Tibial nerve (tissue), 4 donors: ENCODE measurements at regions not wholly inside any gene's neighbourhood (a gene's known extent, or its start where the extent isn't known, plus 50 kb on each side); places are given as distances from the start of the nearest gene placed in this dataset.

Experiments used
- DNase-seq, 2 donors: peaks; one replicate each; pipeline ENCODE4 v3.0.0-alpha.2; 2019; ENCODE audit warnings: low spot score in 2 of 2
- H3K27ac ChIP-seq, 4 donors: fragments of 200-600 bp; sonication (generic) in 3 of 4; one replicate each; pipeline ENCODE4 v1.5.1; 2017 to 2019; ENCODE audit warnings: mild to moderate bottlenecking in 1 of 4
- H3K27me3 ChIP-seq, 2 donors: fragments of 200-600 bp; sonication (generic) in 1 of 2; one replicate each; pipeline versions ENCODE4 v1.5.1 to v1.6.0; 2017 to 2019
- H3K36me3 ChIP-seq, 3 donors: fragments of 200-600 bp; sonication (generic); one replicate each; pipeline ENCODE4 v1.5.1; 2018 to 2019
- H3K4me1 ChIP-seq, 4 donors: fragments of 200-600 bp; sonication (generic) in 3 of 4; one replicate each; pipeline ENCODE4 v1.5.1; 2017 to 2019
- H3K4me3 ChIP-seq, 4 donors: fragments of 200-600 bp; sonication (generic) in 3 of 4; one replicate each; pipeline ENCODE4 v1.5.1; 2017 to 2019; ENCODE audit warnings: mild to moderate bottlenecking in 1 of 4, moderate library complexity in 1 of 4
- H3K9me3 ChIP-seq, 4 donors: fragments of 200-600 bp; sonication (generic) in 3 of 4; one replicate each; pipeline ENCODE4 v1.5.1; 2017 to 2019
- CTCF ChIP-seq, 5 experiments: fragments of 200-600 bp in 3 of 5; fragments of 450-650 bp in 2 of 5; sonication (generic) in 3 of 5; IDR thresholded peaks; one replicate each; pipeline ENCODE4 v1.5.1; 2016 to 2019; ENCODE audit warnings: antibody characterized with exemption in 5 of 5, mild to moderate bottlenecking in 3 of 5, moderate library complexity in 2 of 5
- EP300 ChIP-seq, 2 donors: sonication (generic); formaldehyde crosslinking; IDR thresholded peaks; one replicate each; pipeline ENCODE4 v1.6.1; 2017; ENCODE audit warnings: antibody characterized with exemption in 2 of 2, mild to moderate bottlenecking in 1 of 2
- POLR2A ChIP-seq, 2 donors: fragments of 450-650 bp; IDR thresholded peaks; one replicate each; pipeline ENCODE4 v1.6.1; 2017; ENCODE audit warnings: antibody characterized with exemption in 2 of 2, mild to moderate bottlenecking in 2 of 2, moderate library complexity in 2 of 2
- WGBS, 2 donors: methylation state at CpG; one replicate each; pipeline ENCODE4 v1.1.5; 2018; 5-methylcytosine and 5-hydroxymethylcytosine counted together

- Histone ChIP-seq H3K4me1 (no peaks in the 10 kb centered on the region), H3K27ac (no peak overlapping the region), H3K36me3 (no peaks in the 10 kb centered on the region), H3K9me3 (peaks cover 0 to 14% (median 0%) of the 10 kb centered on the region in 4 donors), H3K27me3 (no peaks in the 10 kb centered on the region), H3K4me3 (no peak overlapping the region)
- TF ChIP-seq POLR2A (IDR thresholded peaks at IDR 0.05) (no peak), EP300 (IDR thresholded peaks at IDR 0.05) (no peak), CTCF (IDR thresholded peaks at IDR 0.05) (no peak)
- 69 to 71% methylated on average over 3 of the region's 3 CpGs for WGBS, 2 donors
- DNase-seq, result no peak
Measured at GRCh38 chr3:3316521-3316920, 137.0 kb upstream of the CRBN start.

GRCh38 chr3:3315846-3316245, 136.4 kb upstream of the CRBN start:
- Histone ChIP-seq H3K4me3 (no peak overlapping the region), H3K27me3 (no peaks in the 10 kb centered on the region), H3K4me1 (no peaks in the 10 kb centered on the region), H3K36me3 (no peaks in the 10 kb centered on the region), H3K9me3 (peaks cover 0 to 14% (median 0%) of the 10 kb centered on the region in 4 donors), H3K27ac (no peak overlapping the region)
- WGBS, 2 donors, result 89 to 92% methylated on average over 7 of the region's 7 CpGs
- DNase-seq, result no peak
- TF ChIP-seq EP300 (IDR thresholded peaks at IDR 0.05) (no peak), CTCF (IDR thresholded peaks at IDR 0.05) (no peak), POLR2A (IDR thresholded peaks at IDR 0.05) (no peak)

DNA sequence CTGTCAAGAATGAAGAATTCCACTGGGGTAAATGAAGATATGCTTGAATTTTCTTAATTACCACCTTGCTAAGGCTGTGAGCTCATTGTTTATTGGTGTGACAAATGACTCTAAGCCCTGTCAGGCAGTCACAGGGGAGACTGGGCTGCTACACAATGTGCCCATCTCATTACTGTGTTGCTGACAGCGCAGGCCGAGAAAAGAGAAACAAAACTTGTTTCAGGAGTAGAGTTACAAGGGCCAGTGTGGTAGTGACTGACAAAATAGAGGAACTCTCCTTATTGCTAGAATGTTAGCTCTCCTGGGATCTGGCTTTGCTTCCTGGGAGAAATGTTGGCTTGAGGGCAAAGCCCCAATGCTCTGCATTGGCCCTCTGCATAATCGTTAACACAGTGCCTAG, 130.4 kb upstream of the CRBN start:
- no peaks in the 10 kb centered on the region for H3K36me3 ChIP-seq
- WGBS, 2 donors, result 40 to 46% methylated on average over 3 of the region's 3 CpGs
- H3K27me3 ChIP-seq, result no peaks in the 10 kb centered on the region
- H3K4me1 ChIP-seq, result no peaks in the 10 kb centered on the region
- H3K9me3 ChIP-seq, result no peaks in the 10 kb centered on the region
- no peak for TF ChIP-seq POLR2A (IDR thresholded peaks at IDR 0.05)
- no peak for TF ChIP-seq CTCF (IDR thresholded peaks at IDR 0.05)
- no peak for TF ChIP-seq EP300 (IDR thresholded peaks at IDR 0.05)
- no peak overlapping the region for H3K27ac ChIP-seq
- no peak for DNase-seq
- no peak overlapping the region for H3K4me3 ChIP-seq

DNA sequence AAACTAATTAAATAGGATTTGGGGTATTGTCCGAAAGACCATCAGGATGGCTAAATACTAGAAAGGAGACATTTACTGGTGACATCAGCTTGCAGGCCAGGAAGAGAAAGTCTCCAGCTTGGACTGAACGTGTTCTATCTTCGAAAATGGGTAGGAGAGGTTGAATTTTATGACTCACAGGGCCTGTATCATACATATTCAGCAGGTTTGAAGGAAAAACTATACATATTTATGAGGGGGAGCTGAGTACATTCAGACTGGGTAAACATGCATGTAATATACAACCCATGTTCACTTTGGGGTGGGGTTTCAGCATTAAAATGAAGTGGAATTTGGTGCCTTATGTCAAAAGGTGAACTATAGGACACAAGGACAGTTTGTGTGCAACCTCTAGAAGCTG, 129.3 kb upstream of the CRBN start:
- TF ChIP-seq CTCF (IDR thresholded peaks at IDR 0.05), result no peak
- TF ChIP-seq EP300 (IDR thresholded peaks at IDR 0.05), result no peak
- TF ChIP-seq POLR2A (IDR thresholded peaks at IDR 0.05), result no peak
- no peaks in the 10 kb centered on the region for H3K27me3 ChIP-seq
- H3K4me1 ChIP-seq, result no peaks in the 10 kb centered on the region
- DNase-seq, result no peak
- H3K4me3 ChIP-seq, result no peak overlapping the region
- H3K27ac ChIP-seq, result no peak overlapping the region
- H3K36me3 ChIP-seq, result no peaks in the 10 kb centered on the region
- H3K9me3 ChIP-seq, result no peaks in the 10 kb centered on the region
- 82 to 85% methylated on average over 3 of the region's 3 CpGs for whole genome bisulfite sequencing, 2 donors

DNA sequence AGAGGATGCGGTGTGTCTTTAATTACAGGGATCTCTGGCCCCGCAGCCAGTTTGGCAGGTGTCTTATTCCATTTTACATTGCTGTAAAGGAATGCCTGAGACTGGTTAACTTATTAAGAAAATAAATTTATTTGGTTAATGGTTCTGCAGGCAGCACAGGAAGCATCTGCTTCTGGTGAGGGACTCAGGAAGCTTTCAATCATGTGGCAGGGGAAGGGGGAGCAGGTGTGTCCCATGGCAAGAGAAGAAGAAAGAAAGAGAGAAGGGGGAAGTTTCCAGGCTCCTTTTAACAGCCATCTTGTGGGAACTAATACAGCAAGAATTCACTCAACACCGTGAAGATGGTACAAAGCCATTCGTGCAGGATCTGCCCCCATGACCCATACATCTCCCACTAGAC, 128.0 kb upstream of the CRBN start:
- no peak for TF ChIP-seq CTCF (IDR thresholded peaks at IDR 0.05)
- TF ChIP-seq EP300 (IDR thresholded peaks at IDR 0.05), result no peak
- TF ChIP-seq POLR2A (IDR thresholded peaks at IDR 0.05), result no peak
- no peak for DNase-seq

More for the DNA sequence above, 128.0 kb upstream of the CRBN start:
- Histone ChIP-seq H3K27ac (no peak overlapping the region), H3K36me3 (no peaks in the 10 kb centered on the region), H3K4me3 (no peak overlapping the region), H3K9me3 (no peaks in the 10 kb centered on the region), H3K4me1 (no peaks in the 10 kb centered on the region), H3K27me3 (no peaks in the 10 kb centered on the region)
- WGBS, 2 donors, result 36 to 47% methylated on average over 4 of the region's 4 CpGs
